T-helper 1 cell treated with Interleukin-12 subunit alpha and Interleukin-12 subunit beta and Interleukin-4 antibody, amounts not matched to agents 30 μg/mL and 1 μg/mL, for 36 hours (primary cell): ENCODE measurements at regions not wholly inside any gene's neighbourhood (a gene's known extent, or its start where the extent isn't known, plus 50 kb on each side); places are given as distances from the start of the nearest gene placed in this dataset.

Experiments
- H3K27ac Mint-ChIP-seq: one replicate; pipeline ENCODE4 v1.8.0; 2021; ENCODE audit warnings: mild to moderate bottlenecking, mixed read lengths
- H3K27me3 Mint-ChIP-seq: one replicate; pipeline ENCODE4 v1.8.0; 2021; ENCODE audit warnings: low read depth, mixed read lengths
- H3K36me3 Mint-ChIP-seq: one replicate; pipeline ENCODE4 v1.8.0; 2021; ENCODE audit warnings: low read depth, mixed read lengths
- H3K4me1 Mint-ChIP-seq: one replicate; pipeline ENCODE4 v1.8.0; 2021; ENCODE audit warnings: low read depth, mixed read lengths
- H3K4me3 Mint-ChIP-seq: one replicate; pipeline ENCODE4 v1.8.0; 2021; ENCODE audit warnings: mild to moderate bottlenecking, moderate library complexity, mixed read lengths
- H3K9me3 Mint-ChIP-seq: one replicate; pipeline ENCODE4 v1.8.0; 2021; ENCODE audit warnings: mixed read lengths

DNA sequence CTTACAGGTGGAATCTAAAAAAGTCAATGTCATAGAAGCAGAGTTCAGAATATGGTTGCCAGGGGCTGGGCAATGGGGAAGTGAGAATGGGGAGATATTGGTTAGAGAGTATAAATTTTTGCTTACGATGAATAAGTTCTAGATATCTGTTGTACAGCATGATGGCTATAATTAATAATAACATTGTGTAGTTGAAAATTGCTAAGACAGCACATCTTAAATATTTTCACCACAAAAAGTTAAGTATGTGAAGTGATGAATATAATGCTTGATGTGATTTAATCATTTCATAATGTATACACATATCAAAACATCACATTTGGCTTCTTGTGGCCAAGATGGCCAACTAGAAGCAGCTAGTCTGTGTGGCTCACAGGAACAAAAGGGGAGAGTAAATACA, 425.9 kb upstream of the ACO1 start:
- peaks cover 35% of the 10 kb centered on the region for H3K9me3 Mint-ChIP-seq
- no peaks in the 10 kb centered on the region for H3K27me3 Mint-ChIP-seq
- H3K4me3 Mint-ChIP-seq: no peak overlapping the region
- no peak overlapping the region for H3K27ac Mint-ChIP-seq
- no peaks in the 10 kb centered on the region for H3K36me3 Mint-ChIP-seq
- no peaks in the 10 kb centered on the region for H3K4me1 Mint-ChIP-seq

DNA sequence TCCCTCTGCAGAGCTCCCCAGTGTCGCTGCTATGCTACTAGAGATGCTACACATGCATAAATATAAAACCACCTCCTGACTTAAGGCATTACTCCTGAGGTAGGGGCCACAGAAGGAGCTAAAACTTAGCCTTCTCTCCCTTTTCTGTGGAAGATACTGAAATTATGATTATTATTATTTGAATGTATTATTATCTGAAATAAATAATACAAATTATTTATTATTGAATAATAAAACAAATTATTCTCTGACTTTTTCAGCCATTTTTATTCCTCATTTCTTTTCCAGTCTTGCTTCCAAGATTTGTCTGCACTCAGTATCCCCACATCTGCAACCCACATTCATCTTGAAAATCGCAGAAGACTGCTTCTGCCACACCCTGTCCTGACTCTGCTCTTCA, 414.9 kb upstream of the ACO1 start:
- H3K9me3 Mint-ChIP-seq: no peaks in the 10 kb centered on the region
- no peaks in the 10 kb centered on the region for H3K27me3 Mint-ChIP-seq
- H3K4me3 Mint-ChIP-seq: no peak overlapping the region
- H3K36me3 Mint-ChIP-seq: no peaks in the 10 kb centered on the region
- H3K4me1 Mint-ChIP-seq: no peaks in the 10 kb centered on the region
- H3K27ac Mint-ChIP-seq: no peak overlapping the region

DNA sequence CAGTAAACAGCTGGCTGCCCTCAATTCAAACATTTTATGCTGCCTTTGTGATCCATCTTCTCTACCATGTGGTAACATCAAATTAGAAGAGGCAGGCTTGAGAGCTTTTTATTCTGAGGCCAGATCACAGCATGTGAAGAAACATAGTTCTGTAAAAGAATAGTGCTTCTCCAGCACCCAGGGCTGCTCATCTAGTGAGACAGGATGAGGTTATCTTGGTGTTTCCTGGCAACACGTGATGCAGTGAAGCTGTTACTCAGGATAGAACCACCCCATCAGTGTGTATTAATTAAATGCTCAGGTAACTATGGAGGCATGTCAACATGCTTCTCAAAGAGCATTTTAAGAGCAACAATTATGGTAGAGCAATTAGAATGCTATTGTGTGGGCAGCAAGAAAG, 400.5 kb upstream of the ACO1 start:
- no peaks in the 10 kb centered on the region for H3K4me1 Mint-ChIP-seq
- no peaks in the 10 kb centered on the region for H3K36me3 Mint-ChIP-seq
- no peaks in the 10 kb centered on the region for H3K27me3 Mint-ChIP-seq

DNA sequence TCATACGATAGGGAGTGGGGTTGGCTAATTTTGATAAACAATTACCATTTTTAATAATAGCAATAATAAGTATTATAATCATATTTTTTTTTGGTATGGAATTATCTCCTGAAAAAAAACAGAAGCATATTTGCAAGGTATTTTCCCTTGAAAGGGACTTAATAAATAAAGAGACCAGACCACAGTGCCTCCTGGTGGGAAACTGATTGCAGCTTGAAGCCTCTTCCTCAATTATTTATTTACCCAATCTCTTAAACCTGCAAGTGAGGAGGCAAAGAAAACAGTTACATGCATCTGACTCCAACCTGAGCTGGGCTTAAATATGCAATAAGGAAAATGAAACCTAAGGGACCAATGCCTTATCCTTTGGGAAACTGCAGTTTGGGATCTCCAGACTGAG, 388.1 kb upstream of the ACO1 start:
- Mint-ChIP-seq H3K36me3 (no peaks in the 10 kb centered on the region), H3K27me3 (no peaks in the 10 kb centered on the region), H3K4me1 (no peaks in the 10 kb centered on the region), H3K9me3 (peaks cover 11% of the 10 kb centered on the region), H3K27ac (no peak overlapping the region), H3K4me3 (no peak overlapping the region)

More for the DNA sequence above, 400.5 kb upstream of the ACO1 start:
- H3K27ac Mint-ChIP-seq: no peak overlapping the region
- peaks cover 14% of the 10 kb centered on the region for H3K9me3 Mint-ChIP-seq
- no peak overlapping the region for H3K4me3 Mint-ChIP-seq

DNA sequence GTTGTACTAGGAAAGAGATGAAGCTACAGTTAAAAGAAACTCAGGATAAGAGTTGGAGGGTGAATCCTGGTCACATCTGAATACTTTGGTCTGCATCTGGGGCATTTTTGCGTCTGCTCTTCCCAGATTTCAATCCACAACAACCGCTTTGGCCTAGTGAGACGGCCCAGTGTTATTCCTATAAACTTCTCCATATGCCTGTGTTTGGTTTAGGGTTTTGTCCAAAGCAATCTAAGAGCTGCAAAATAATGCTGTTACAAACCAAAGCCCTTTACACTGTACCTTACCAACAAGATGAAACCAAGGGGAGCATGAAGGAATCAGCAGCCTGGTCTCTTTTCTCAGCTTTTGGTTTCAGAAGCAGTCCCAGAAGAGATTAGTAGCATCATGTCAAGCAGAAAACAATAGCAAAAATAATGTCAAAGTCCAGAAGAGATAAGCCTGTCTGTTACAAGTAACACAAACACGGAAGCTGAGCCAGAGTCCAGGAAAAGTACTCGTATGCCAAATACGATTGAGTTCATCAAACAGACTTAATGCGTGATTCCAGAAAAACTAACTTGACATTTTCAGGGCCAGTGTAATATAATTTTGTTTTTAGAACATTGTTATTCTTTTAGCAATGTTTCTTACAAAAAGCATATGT, 379.9 kb upstream of the ACO1 start:
- H3K9me3 Mint-ChIP-seq: peaks cover 4% of the 10 kb centered on the region
- no peaks in the 10 kb centered on the region for H3K27me3 Mint-ChIP-seq
- H3K27ac Mint-ChIP-seq: no peak overlapping the region
- no peaks in the 10 kb centered on the region for H3K4me1 Mint-ChIP-seq
- no peaks in the 10 kb centered on the region for H3K36me3 Mint-ChIP-seq
- H3K4me3 Mint-ChIP-seq: no peak overlapping the region

DNA sequence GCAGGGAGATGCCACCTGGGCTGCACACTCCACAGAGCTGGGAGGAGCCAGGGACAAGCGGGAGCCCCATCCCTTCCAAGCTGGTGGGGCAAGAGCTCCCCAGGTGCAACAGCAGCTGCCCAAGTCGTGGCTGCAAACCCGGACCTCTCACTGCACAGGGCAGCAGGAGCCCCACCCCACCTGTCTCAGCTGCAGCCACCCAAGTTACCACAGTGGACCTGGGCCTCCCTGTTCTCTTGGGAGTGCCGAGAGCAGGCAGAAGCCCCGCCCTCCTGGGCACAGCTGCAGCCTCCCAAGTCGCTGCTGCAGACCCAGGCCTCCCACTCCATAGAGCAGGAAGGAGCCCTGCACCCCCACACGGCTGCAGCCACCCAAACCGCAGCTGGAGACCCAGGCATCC, 374.1 kb upstream of the ACO1 start:
- no peak overlapping the region for H3K4me3 Mint-ChIP-seq
- H3K9me3 Mint-ChIP-seq: no peaks in the 10 kb centered on the region
- H3K36me3 Mint-ChIP-seq: no peaks in the 10 kb centered on the region
- H3K27ac Mint-ChIP-seq: no peak overlapping the region
- no peaks in the 10 kb centered on the region for H3K27me3 Mint-ChIP-seq
- H3K4me1 Mint-ChIP-seq: no peaks in the 10 kb centered on the region

DNA sequence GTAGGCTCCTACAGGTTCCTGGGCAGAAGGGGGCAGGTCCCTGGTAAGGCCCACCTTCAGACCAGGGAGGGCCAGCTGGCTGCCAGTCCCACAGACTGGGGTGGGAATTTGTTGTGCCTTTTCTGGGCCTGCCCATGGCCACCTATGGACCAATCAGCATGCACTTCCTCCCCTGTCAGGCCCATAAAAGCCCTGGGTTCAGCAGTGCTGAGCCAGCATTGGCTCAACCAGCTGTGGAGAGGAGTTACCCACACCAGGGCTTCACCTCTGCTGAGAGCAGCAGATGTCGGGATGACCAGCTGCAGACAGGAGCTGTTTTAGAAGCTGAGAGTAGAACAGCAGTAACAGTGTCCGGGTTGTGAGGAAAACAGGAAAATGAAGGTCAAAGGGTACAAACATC, 373.4 kb upstream of the ACO1 start:
- no peaks in the 10 kb centered on the region for H3K36me3 Mint-ChIP-seq
- H3K4me1 Mint-ChIP-seq: no peaks in the 10 kb centered on the region
- no peak overlapping the region for H3K27ac Mint-ChIP-seq
- H3K9me3 Mint-ChIP-seq: no peaks in the 10 kb centered on the region
- H3K27me3 Mint-ChIP-seq: no peaks in the 10 kb centered on the region
- no peak overlapping the region for H3K4me3 Mint-ChIP-seq

DNA sequence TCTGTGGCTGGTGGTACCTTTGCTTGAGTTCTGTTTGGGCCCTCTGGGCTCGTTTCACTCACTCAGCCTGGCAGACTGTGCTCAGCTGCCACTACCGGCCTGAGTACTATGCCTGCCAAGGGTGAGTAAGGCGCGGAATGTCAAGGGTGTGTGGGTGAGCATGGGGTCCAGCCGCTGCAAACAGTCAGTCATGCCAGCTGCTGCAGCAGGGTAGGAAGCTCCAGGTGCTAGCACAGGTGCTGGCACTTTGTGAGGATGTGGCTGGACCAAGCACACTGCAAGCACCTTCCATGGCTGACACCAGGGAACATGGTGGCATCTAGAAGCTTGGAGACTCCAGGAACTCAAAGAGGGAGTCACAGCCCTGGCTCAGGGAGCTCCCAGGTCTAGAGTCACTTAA, 368.6 kb upstream of the ACO1 start:
- no peaks in the 10 kb centered on the region for H3K27me3 Mint-ChIP-seq
- H3K4me3 Mint-ChIP-seq: no peak overlapping the region
- H3K4me1 Mint-ChIP-seq: no peaks in the 10 kb centered on the region
- H3K27ac Mint-ChIP-seq: no peak overlapping the region
- no peaks in the 10 kb centered on the region for H3K36me3 Mint-ChIP-seq
- H3K9me3 Mint-ChIP-seq: peaks cover 4% of the 10 kb centered on the region

DNA sequence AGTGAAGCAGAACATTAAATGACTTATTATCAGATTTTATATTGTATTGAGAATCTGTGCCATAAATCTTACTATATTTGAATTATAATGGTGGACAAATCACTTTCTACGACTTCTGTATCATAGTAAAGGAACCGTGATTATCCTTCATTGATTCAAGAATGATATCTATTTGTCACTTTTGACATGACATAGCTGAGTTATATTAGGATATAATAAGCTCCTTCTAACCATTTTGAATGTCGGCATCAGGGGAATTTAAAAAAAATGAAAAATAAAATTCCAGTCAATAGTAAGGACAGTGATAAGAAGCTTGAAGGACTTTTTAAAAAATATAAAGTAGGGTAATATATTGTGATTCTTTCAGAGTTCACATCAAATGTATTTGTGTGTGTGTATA, 338.9 kb upstream of the ACO1 start:
- no peaks in the 10 kb centered on the region for H3K9me3 Mint-ChIP-seq
- no peaks in the 10 kb centered on the region for H3K27me3 Mint-ChIP-seq
- no peaks in the 10 kb centered on the region for H3K4me1 Mint-ChIP-seq

DNA sequence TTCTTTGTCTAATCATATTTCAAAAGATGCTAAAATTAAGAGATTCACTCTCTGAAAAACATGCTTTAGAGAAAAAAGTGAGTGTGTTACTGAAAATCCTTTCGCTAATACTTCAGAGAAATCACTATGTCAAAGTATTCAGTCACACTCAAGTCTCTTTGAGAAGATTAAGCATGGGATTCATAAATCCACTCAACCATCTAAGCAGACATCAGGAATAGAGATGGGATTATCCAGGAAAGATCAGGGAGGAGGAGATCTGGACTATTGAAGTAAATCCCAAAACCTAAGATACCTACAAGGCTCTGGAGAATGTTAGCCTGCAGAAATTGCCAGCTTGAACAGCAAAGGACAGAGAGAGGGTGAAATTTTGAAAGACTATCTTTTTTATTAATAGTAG, 317.2 kb upstream of the ACO1 start:
- no peaks in the 10 kb centered on the region for H3K4me1 Mint-ChIP-seq

More for the DNA sequence above, 338.9 kb upstream of the ACO1 start:
- H3K27ac Mint-ChIP-seq: no peak overlapping the region
- no peak overlapping the region for H3K4me3 Mint-ChIP-seq
- H3K36me3 Mint-ChIP-seq: no peaks in the 10 kb centered on the region

DNA sequence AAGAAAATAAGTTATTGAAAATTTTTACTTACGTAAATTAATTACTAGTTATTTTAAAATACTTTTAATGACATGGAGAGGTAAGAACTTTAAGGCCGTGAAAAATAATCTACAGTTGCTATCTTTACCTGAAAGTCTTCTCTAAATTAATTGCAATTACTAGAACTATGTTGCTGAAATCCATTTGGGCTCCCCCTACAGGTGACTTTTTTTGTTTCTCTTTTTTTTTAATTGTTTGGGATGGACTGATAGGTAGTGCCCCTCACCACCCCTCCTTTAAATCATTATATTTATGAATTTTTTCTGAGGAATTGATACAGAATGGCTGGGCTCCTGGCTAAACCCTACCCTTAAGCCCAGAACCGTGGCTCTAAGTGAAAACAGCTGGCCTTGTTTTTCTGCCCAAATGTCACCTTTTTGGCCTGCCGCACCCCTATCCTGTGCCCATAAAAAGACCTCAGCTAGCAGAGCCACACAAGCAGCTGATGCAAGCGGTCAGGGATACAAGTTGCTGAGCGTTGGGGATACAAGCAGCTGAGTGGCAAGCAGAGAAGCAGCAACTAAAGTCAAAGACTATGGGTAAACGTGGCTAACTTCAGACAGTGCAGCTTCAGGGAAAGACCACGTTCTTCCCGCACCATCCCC, 315.2 kb upstream of the ACO1 start:
- Mint-ChIP-seq H3K9me3 (no peaks in the 10 kb centered on the region), H3K27me3 (no peaks in the 10 kb centered on the region)

More for the DNA sequence above, 317.2 kb upstream of the ACO1 start:
- Mint-ChIP-seq H3K27ac (no peak overlapping the region), H3K4me3 (no peak overlapping the region), H3K9me3 (no peaks in the 10 kb centered on the region), H3K36me3 (no peaks in the 10 kb centered on the region), H3K27me3 (no peaks in the 10 kb centered on the region)

DNA sequence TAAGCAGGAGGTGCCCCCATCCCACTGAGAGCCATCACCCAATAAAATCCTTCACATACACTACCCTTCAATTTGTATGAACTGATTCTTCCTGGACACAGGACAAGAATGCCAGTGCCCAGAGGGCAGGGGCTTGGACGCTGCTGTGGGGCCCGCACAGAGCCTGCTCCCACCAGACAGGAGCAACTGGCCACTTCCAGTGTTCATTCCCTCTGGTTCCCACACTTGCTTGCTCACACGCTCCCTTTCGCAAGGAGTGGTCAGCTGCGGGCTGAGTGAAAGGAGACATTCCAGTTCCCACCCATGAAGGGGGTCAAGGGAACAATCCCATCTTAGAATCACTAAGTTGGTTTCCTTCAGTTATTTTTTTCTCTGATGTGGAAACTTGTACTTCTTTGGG, 314.5 kb upstream of the ACO1 start:
- Mint-ChIP-seq H3K4me3 (no peak overlapping the region), H3K9me3 (no peaks in the 10 kb centered on the region), H3K27me3 (no peaks in the 10 kb centered on the region), H3K36me3 (no peaks in the 10 kb centered on the region), H3K27ac (no peak overlapping the region), H3K4me1 (no peaks in the 10 kb centered on the region)

More for the DNA sequence above, 315.2 kb upstream of the ACO1 start:
- Mint-ChIP-seq H3K36me3 (no peaks in the 10 kb centered on the region), H3K27ac (no peak overlapping the region), H3K4me3 (no peak overlapping the region), H3K4me1 (no peaks in the 10 kb centered on the region)

DNA sequence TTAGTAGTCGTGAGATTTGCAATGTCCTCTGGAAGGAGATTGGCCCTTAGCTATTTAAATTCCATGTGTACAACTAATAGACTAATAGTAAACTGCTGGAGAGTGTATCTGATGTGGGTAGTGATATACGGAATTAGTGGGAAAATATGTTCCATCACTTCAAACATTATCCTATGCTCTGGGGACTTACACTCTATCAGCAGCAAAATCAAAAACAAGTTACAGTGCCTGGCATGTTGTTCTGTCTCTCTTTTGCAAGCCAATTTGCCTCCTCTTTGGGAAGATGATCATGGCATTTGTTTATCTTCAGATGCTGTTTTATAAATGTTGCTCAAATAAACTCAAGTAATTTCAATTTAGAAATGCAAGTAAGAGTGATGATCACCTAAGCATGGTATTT, 311.9 kb upstream of the ACO1 start:
- Mint-ChIP-seq H3K27ac (no peak overlapping the region), H3K4me1 (no peaks in the 10 kb centered on the region), H3K36me3 (no peaks in the 10 kb centered on the region), H3K4me3 (no peak overlapping the region), H3K27me3 (no peaks in the 10 kb centered on the region), H3K9me3 (no peaks in the 10 kb centered on the region)

DNA sequence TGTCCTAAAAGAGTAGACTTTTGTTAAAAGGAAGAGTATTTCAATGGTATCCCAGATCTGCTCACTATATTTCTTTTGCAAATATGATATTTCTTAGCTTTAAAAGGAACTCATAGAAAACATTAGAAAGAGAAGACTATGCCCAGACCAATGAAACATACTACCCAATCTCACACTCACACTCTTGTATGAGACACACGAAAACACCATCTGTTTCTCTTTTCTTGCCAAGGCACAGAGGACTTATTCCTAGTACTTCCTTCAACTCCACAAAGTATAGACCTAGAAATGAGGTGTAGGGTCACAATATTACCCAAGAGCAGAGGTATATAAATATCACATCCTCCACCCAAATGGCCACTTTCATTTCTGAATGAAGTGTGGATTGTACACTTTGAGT, 292.4 kb upstream of the ACO1 start:
- Mint-ChIP-seq H3K4me1 (no peaks in the 10 kb centered on the region), H3K36me3 (no peaks in the 10 kb centered on the region), H3K9me3 (no peaks in the 10 kb centered on the region), H3K27me3 (no peaks in the 10 kb centered on the region), H3K4me3 (no peak overlapping the region), H3K27ac (no peak overlapping the region)

DNA sequence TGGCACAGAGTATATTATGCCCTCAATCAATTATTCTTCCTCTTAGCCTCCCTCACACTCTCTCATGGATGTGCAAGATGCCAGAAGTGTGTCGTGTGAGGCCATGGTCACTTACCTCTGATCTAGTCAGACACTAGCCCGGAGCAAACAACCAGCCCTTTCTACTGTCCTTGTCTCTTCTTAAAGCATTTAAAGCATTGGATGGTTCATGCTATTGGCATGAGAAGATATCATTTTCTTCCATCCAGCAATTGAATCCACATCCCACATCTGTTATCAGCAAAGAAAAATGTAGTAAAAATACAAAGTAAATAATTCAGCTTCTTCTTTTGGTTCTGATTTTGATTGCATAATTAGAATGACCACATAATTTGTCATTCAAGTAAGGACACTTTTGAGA, 267.2 kb upstream of the ACO1 start:
- H3K27ac Mint-ChIP-seq: no peak overlapping the region
- no peak overlapping the region for H3K4me3 Mint-ChIP-seq
- H3K36me3 Mint-ChIP-seq: no peaks in the 10 kb centered on the region
- no peaks in the 10 kb centered on the region for H3K4me1 Mint-ChIP-seq
- H3K27me3 Mint-ChIP-seq: no peaks in the 10 kb centered on the region
- no peaks in the 10 kb centered on the region for H3K9me3 Mint-ChIP-seq
